ENCODE measurements at regions not wholly inside any gene's neighbourhood (a gene's known extent, or its start where the extent isn't known, plus 50 kb on each side); places are given as distances from the start of the nearest gene placed in this dataset.

- no peak for TF ChIP-seq EZH2 (IDR thresholded peaks at IDR 0.05; ENCODE audit: insufficient read depth, poor library complexity, severe bottlenecking)
- TF ChIP-seq EZH2phosphoT487 (IDR thresholded peaks at IDR 0.05; ENCODE audit: insufficient read depth, low read depth), result no peak
These were observed 62.4 kb downstream of the ZBTB9 start for GRCh38 chr6:33516726-33517125.
